ENCODE measurements at regions not wholly inside any gene's neighbourhood (a gene's known extent, or its start where the extent isn't known, plus 50 kb on each side); places are given as distances from the start of the nearest gene placed in this dataset.

GRCh38 chr1:192053531-192053971 lies 104.7 kb upstream of the RGS18 start:
- no peak for DNase-seq

- no peak for DNase-seq
Measured at GRCh38 chr1:192057766-192058165, 100.5 kb upstream of the RGS18 start.

- no peak for DNase-seq
Measured at GRCh38 chr1:192059407-192059806, 98.9 kb upstream of the RGS18 start.

- no peak for DNase-seq
Measured at GRCh38 chr1:192061556-192061955, 96.7 kb upstream of the RGS18 start.

- DNase-seq = no peak
Measured at GRCh38 chr1:192065087-192065486, 93.2 kb upstream of the RGS18 start.

- no peak for DNase-seq
Measured at GRCh38 chr1:192066202-192066601, 92.1 kb upstream of the RGS18 start.

- no peak for DNase-seq
Measured at GRCh38 chr1:192067360-192067759, 90.9 kb upstream of the RGS18 start.

GRCh38 chr1:192070213-192070612 lies 88.0 kb upstream of the RGS18 start:
- no peak for DNase-seq

GRCh38 chr1:192080684-192081083 lies 77.6 kb upstream of the RGS18 start:
- DNase-seq = no peak

- no peak for DNase-seq
Measured at GRCh38 chr1:192081359-192081758, 76.9 kb upstream of the RGS18 start.

- DNase-seq = no peak
Measured at GRCh38 chr1:192086644-192087043, 71.6 kb upstream of the RGS18 start.

GRCh38 chr1:192087334-192087733 lies 70.9 kb upstream of the RGS18 start:
- DNase-seq = no peak

GRCh38 chr1:192088496-192088895 lies 69.8 kb upstream of the RGS18 start:
- no peak for DNase-seq

- no peak for DNase-seq
Measured at GRCh38 chr1:192098001-192098400, 60.3 kb upstream of the RGS18 start.

GRCh38 chr1:192099328-192099727 lies 58.9 kb upstream of the RGS18 start:
- DNase-seq = no peak

GRCh38 chr1:192100686-192101468 lies 57.4 kb upstream of the RGS18 start:
- no peak for DNase-seq

GRCh38 chr1:192104128-192104527 lies 54.1 kb upstream of the RGS18 start:
- DNase-seq = no peak

- no peak for DNase-seq
Measured at GRCh38 chr1:192104852-192105251, 53.4 kb upstream of the RGS18 start.

GRCh38 chr1:192108161-192108560 lies 50.1 kb upstream of the RGS18 start:
- DNase-seq = no peak

Measured in NCI-H1092 (cell line).